ENCODE measurements at regions not wholly inside any gene's neighbourhood (a gene's known extent, or its start where the extent isn't known, plus 50 kb on each side); places are given as distances from the start of the nearest gene placed in this dataset.

- DNase-seq (peak; percentile 26), ATAC-seq (ENCODE audit: low read depth) (no peak)
- Histone ChIP-seq H3K4me2 (replicated peaks; ENCODE audit: low read depth, low read length, poor library complexity, severe bottlenecking) (peak overlapping the region; percentile 67), H3K9ac (ENCODE audit: low read length) (no peak overlapping the region), H3K4me1 (ENCODE audit: control insufficient read depth in 2 of 2, insufficient read depth in 2 of 2, low read length in 2 of 2) (peaks cover 23 to 25% of the 10 kb centered on the region in 2 donors), H2AFZ (ENCODE audit: insufficient read depth, low read depth, low read length, poor library complexity, severe bottlenecking) (peak overlapping the region; percentile 66), H3K79me2 (ENCODE audit: control insufficient read depth, insufficient read depth, low read length) (no peaks in the 10 kb centered on the region), H3K9me3 (ENCODE audit: control extremely low read depth in 1 of 3, control insufficient read depth in 2 of 3, insufficient read depth in 1 of 3, low read length in 2 of 3) (no peaks in the 10 kb centered on the region), H3K36me3 (replicated peaks in 1 of 2; ENCODE audit: control extremely low read depth in 1 of 2, control insufficient read depth in 1 of 2, extremely low read depth in 1 of 2, insufficient read depth in 2 of 2, low read length in 1 of 2) (no peaks in the 10 kb centered on the region), H3K27me3 (replicated peaks in 1 of 4; ENCODE audit: control extremely low read depth in 1 of 4, control insufficient read depth in 3 of 4, insufficient read depth in 4 of 4, low read length in 3 of 4) (peaks cover 0 to 22% (median 6%) of the 10 kb centered on the region in 4 experiments), H4K20me1 (ENCODE audit: control insufficient read depth, insufficient read depth, low read length, poor library complexity, severe bottlenecking) (no peaks in the 10 kb centered on the region), H3K27ac (ENCODE audit: low read length in 2 of 2) (no peak overlapping the region), H3K4me3 (ENCODE audit: control extremely low read depth in 1 of 5, extremely low read depth in 1 of 5, insufficient read depth in 1 of 5, low read depth in 2 of 5, low read length in 4 of 5) (peak overlapping the region in 2 of 5 experiments; percentile 11 to 38)
- POLR2A ChIA-PET, result no interaction called here
- Mint-ChIP-seq H3K4me3 (peak overlapping the region; percentile 46), H3K27ac (no peak overlapping the region), H3K4me1 (peaks cover 10% of the 10 kb centered on the region), H3K27me3 (peaks cover 16% of the 10 kb centered on the region), H3K9me3 (ENCODE audit: insufficient read depth) (no peaks in the 10 kb centered on the region)
- TF ChIP-seq EZH2 (IDR thresholded peaks at IDR 0.05; ENCODE audit: borderline replicate concordance, insufficient read depth, low read depth, low read length, poor library complexity, severe bottlenecking) (no peak), CTCF (IDR thresholded peaks at IDR 0.05) (no peak)
- intact Hi-C loops (cut with micrococcal nuclease), result no loop called here
- CTCF ChIA-PET, result no interaction called here
- 23% methylated on average over 27 of the region's 28 CpGs for WGBS (ENCODE audit: insufficient coverage)
Measured at GRCh38 chr11:8810540-8811301, 100.3 kb upstream of the AKIP1 start.

GRCh38 chr11:8811571-8811970, 99.4 kb upstream of the AKIP1 start:
- POLR2A ChIA-PET, result interaction anchor here (0.7 kb wide), 1 partner anchor 14 kb away, joined by 4 read pairs; no protein-coding TSS in a partner anchor
- Histone ChIP-seq H3K9me3 (ENCODE audit: control extremely low read depth in 1 of 3, control insufficient read depth in 2 of 3, insufficient read depth in 1 of 3, low read length in 2 of 3) (no peaks in the 10 kb centered on the region), H2AFZ (ENCODE audit: insufficient read depth, low read depth, low read length, poor library complexity, severe bottlenecking) (no peak overlapping the region), H3K79me2 (ENCODE audit: control insufficient read depth, insufficient read depth, low read length) (no peaks in the 10 kb centered on the region), H3K4me2 (replicated peaks; ENCODE audit: low read depth, low read length, poor library complexity, severe bottlenecking) (no peak overlapping the region), H3K27me3 (replicated peaks in 1 of 4; ENCODE audit: control extremely low read depth in 1 of 4, control insufficient read depth in 3 of 4, insufficient read depth in 4 of 4, low read length in 3 of 4) (peaks cover 0 to 22% (median 6%) of the 10 kb centered on the region in 4 experiments), H4K20me1 (ENCODE audit: control insufficient read depth, insufficient read depth, low read length, poor library complexity, severe bottlenecking) (no peaks in the 10 kb centered on the region), H3K4me3 (ENCODE audit: control extremely low read depth in 1 of 5, extremely low read depth in 1 of 5, insufficient read depth in 1 of 5, low read depth in 2 of 5, low read length in 4 of 5) (no peak overlapping the region), H3K36me3 (replicated peaks in 1 of 2; ENCODE audit: control extremely low read depth in 1 of 2, control insufficient read depth in 1 of 2, extremely low read depth in 1 of 2, insufficient read depth in 2 of 2, low read length in 1 of 2) (no peaks in the 10 kb centered on the region), H3K9ac (ENCODE audit: low read length) (no peak overlapping the region), H3K27ac (ENCODE audit: low read length in 2 of 2) (no peak overlapping the region), H3K4me1 (ENCODE audit: control insufficient read depth in 2 of 2, insufficient read depth in 2 of 2, low read length in 2 of 2) (peaks cover 23 to 25% of the 10 kb centered on the region in 2 donors)
- no CpG with 5 or more reads among the region's 1 CpG for WGBS (ENCODE audit: insufficient coverage)
- intact Hi-C loops (cut with micrococcal nuclease), result no loop called here
- CTCF ChIA-PET, result interaction anchor here (0.7 kb wide), 1 partner anchor 1234 kb away, joined by 3 read pairs; no protein-coding TSS in a partner anchor
- TF ChIP-seq EZH2 (IDR thresholded peaks at IDR 0.05; ENCODE audit: borderline replicate concordance, insufficient read depth, low read depth, low read length, poor library complexity, severe bottlenecking) (no peak), CTCF (IDR thresholded peaks at IDR 0.05) (no peak)
- Mint-ChIP-seq H3K27me3 (peaks cover 16% of the 10 kb centered on the region), H3K9me3 (ENCODE audit: insufficient read depth) (no peaks in the 10 kb centered on the region), H3K27ac (no peak overlapping the region), H3K4me1 (peaks cover 10% of the 10 kb centered on the region), H3K4me3 (no peak overlapping the region)
- ATAC-seq (ENCODE audit: low read depth) (no peak), DNase-seq (no peak)

Measured in B cell (primary cell).